HG03558 (cell line): ENCODE measurements at regions not wholly inside any gene's neighbourhood (a gene's known extent, or its start where the extent isn't known, plus 50 kb on each side); places are given as distances from the start of the nearest gene placed in this dataset.

Source experiments
- ATAC-seq: cut with Tn5 transposase; IDR thresholded peaks from one replicate; pipeline ENCODE4 v1.9.1; 2021; ENCODE audit warnings: moderate number of reproducible peaks; ENCODE audit not compliant: unreplicated experiment; ENCODE audit errors: extremely low read depth

DNA sequence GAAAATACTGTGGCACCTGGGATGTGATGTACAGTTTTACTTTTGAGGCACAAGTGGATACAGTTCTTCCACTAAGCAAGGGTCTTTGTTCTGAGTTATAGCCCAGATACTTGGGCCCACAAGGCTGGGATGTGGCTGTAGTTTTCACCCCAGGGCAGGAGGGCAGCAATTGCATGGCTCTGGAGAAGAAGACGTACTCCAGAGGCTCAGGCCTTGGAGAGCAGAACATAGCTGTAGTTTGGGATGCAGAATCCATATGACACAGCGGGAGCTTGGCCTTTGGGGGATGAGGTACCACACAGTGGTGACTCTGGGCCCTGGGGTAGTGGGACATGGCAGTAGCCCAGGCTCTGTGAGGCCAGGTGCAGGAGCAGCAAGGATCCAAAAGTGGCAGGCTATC lies 110.8 kb upstream of the FSTL4 start:
- ATAC-seq, result no peak

DNA sequence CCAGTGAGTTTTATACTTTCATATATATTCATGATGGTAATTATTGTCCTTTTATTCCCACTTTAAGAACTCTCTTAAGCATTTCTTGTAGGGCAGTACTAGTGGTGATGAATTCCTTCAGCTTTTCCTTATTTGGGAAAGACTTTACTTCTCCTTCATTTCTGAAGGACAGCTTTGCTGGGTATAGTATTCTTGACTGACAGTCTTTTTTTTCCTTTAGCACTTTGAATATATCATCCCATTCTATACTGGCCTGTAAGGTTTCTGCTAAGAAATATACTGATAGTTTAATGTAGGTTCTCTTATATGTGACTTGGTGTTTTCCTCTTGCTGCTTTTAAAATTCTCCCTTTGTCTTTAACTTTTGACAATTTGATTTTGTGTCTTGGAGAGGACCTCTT lies 109.0 kb upstream of the FSTL4 start:
- no peak for ATAC-seq

GRCh38 chr5:133718457-133718856 lies 106.1 kb upstream of the FSTL4 start:
- no peak for ATAC-seq

DNA sequence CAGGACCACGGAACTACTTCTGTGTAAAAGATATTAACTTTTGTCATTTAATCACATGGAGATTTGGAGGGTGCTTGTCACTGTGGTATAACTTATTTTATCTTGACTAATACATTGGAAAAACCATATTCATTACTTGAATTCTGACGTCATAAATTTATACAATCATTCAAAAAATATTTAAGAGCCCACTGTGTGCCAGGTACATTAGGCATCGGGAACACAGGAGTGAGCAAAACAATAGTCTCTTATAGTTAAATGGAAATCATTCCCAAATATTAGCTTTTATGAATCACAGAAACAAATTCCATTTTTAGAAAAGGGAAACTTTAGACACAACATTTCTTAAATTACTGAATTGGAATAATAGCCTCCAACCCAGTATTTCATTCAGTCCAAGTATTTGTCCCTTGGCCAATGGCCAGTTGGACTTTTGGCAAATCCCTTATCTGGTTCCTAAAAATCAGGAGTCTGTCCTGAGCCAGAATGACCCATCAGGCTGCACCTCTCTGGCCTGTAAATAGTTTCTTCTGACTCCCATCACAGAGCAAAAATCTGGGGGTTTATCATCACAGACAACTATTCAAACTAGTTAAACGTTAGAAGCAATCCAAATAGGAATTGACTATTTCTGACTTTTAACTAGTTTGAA lies 104.3 kb upstream of the FSTL4 start:
- no peak for ATAC-seq

GRCh38 chr5:133715616-133716015 lies 103.3 kb upstream of the FSTL4 start:
- ATAC-seq, result no peak

GRCh38 chr5:133715216-133715615 lies 102.9 kb upstream of the FSTL4 start:
- ATAC-seq, result no peak

- ATAC-seq, result no peak
These were observed 102.0 kb upstream of the FSTL4 start for GRCh38 chr5:133714161-133714915.

DNA sequence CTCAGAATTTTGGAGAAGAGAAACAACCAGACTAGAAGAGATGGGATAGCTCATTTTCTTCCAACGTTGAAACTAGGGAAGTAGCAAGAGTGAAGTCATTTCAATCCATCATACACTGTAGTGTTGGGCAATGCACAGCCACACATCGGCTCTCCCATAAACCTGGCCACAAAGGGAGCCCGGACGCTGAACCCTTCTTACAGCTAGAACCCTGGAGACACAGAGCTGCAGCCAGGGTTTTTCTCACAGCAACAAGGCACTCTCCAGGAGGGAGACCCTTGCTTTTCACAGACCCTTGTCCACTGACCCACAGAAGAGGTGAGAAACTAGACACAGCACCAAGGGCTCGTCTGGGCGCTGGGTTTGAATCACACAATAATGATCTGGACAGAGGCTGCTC lies 101.4 kb upstream of the FSTL4 start:
- no peak for ATAC-seq

- no peak for ATAC-seq
These were observed 100.9 kb upstream of the FSTL4 start for GRCh38 chr5:133713209-133713608.

- ATAC-seq, result no peak
These were observed 100.2 kb upstream of the FSTL4 start for GRCh38 chr5:133712562-133712961.

DNA sequence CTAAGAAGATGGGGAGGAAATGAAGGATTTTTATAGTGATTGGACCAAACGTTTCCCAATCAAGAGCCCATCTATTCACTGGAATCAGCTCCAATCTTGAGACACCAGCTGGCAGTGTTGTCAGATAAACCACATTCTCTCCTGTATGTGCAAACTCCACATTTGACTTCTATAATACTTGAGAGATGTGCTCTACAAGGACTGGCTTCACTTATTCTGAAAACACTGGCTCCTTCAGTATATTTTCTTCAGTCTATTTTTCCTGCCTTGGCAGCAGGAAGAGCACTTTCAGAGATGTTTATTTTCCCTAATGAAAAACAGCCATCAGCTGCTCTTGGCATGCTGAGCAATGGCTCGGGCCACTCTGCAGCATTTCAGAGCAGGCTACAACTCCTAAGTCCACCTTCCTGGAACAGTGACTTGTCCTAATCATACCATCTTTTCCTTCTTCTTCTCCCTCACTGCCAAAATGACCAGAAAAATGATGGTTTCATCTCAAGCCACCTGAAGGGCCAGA lies 96.9 kb upstream of the FSTL4 start:
- no peak for ATAC-seq

- no peak for ATAC-seq
These were observed 96.0 kb upstream of the FSTL4 start for GRCh38 chr5:133708331-133708850.

DNA sequence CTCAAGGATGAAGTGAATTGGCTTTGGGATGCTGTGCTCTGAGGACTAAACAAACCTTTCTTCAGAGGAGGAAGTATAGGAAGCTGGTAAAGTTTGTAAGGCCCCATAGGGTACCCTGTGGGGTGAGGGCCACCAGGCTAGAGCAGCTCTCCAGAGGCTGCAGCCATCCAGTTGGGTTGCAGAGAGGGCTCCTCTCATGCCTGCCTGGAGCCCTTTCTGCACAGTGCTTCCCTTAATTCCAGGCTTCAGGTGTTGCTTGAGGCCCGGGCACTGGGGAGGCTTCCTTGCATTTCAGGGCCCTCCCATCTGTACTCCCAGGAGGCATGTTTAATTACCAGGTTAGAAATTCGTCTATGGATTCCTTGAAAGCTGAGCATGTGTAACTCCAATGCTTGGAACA lies 95.3 kb upstream of the FSTL4 start:
- ATAC-seq, result no peak

DNA sequence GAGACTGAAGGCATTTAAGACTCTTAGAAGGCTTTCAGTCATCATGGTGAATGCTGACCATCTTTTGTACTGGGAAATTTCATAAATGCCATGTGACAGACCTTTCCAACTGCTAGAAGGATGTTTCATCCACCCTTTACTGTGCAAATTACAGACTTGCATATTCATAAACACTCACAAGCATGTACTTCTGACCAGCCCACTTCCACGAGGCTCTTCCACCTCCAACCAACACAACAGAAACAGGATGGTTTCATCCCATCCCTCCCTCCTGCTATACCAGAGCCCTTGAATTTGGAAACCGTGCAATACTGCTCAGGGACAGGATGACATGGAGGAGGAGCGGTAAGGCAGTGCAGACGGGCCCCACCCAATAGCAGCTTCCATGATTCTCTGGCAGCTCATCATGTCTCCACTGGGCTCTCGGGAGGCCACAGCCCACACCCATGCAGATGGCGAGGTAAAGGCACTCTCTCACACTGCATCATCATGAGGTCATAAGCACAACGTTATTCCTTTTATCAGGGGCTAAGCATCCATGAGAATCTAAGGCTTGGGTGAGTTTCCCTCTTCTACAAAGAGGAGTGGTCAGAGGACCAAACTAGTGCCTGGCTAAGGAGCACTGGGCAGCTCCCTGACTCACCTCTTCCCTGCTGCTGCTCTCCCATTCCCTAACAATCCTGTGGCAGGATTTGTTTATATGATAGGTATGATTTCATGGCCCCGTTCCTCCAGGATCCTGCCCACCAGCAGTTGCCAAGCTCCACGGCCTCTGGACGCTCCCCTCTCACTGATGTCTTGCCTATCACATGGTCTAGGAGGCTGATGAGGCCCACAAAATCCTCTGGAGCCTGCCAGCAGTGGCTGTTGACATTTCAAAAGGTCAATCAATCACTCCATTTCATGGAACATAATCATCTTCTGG lies 94.4 kb upstream of the FSTL4 start:
- ATAC-seq, result no peak

GRCh38 chr5:133705331-133705730 lies 93.0 kb upstream of the FSTL4 start:
- ATAC-seq, result no peak

- ATAC-seq, result no peak
These were observed 92.1 kb upstream of the FSTL4 start for GRCh38 chr5:133704411-133704810.

DNA sequence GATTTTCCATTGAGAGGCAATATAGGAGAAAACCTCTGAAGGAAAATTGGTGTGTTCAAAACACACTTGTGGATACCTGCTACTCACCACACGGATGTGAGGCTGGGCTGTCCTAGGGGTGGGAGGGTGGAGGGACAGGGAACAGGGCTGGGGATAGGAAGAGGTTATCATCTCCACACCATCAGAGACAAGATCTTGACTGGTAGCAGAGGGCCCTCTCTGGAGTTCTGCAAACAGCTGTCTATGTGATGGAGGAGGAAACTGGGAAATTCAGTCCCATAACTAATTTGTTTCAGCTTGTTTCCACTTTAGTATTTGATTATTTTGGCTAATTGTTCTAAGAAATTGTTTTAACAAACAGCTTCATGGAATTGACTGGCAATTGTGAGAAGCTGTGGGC lies 91.6 kb upstream of the FSTL4 start:
- ATAC-seq, result no peak

- ATAC-seq, result no peak
These were observed 90.7 kb upstream of the FSTL4 start for GRCh38 chr5:133702791-133703770.

- no peak for ATAC-seq
These were observed 89.5 kb upstream of the FSTL4 start for GRCh38 chr5:133701871-133702270.
